Endothelial cell of umbilical vein (primary cell): ENCODE measurements at regions not wholly inside any gene's neighbourhood (a gene's known extent, or its start where the extent isn't known, plus 50 kb on each side); places are given as distances from the start of the nearest gene placed in this dataset.
A peak's percentile ranks its signal among the peaks of the same experiment; 100 is the strongest.

Experiments used
- BruUV-seq: library from RNA; stranded (reverse); fragments of 400-500 nt; replicated peaks from 2 replicates; lab custom pipeline; 2021; lab: Mats Ljungman, UMichigan
- CTCF ChIA-PET: fragments of 300-600, 350-600 bp; sonication (Branson Sonifier 250); formaldehyde crosslinking; loops from one replicate; lab custom pipeline; 2021; ENCODE audit warnings: antibody characterized with exemption, inconsistent platforms; lab: Charles Lee
- POLR2A ChIA-PET: fragments of 300-600, 350-600 bp; sonication (Branson Sonifier 250); formaldehyde crosslinking; loops from one replicate; lab custom pipeline; 2021; ENCODE audit warnings: antibody characterized with exemption, inconsistent platforms; lab: Charles Lee
- DNase-seq: peaks from one replicate; pipeline ENCODE4 v3.0.0-alpha.2; 2011; ENCODE audit warnings: low read depth, low spot score
- FAIRE-seq: peaks from 2 replicates; lab custom pipeline; 2011; peaks lifted over from hg19 to GRCh38; lab: Jason Lieb, UNC
- H2AFZ ChIP-seq: 2 replicates; pipeline ENCODE4 v1.6.0; 2012; ENCODE audit warnings: low read depth, low read length, control low read depth, inconsistent platforms
- H3K27ac ChIP-seq: 2 replicates; pipeline ENCODE4 v1.5.1; 2011; ENCODE audit warnings: low read depth, mild to moderate bottlenecking, control low read depth, low read length, moderate library complexity; ENCODE audit not compliant: insufficient read depth
- H3K27me3 ChIP-seq, 2 experiments: 2 replicates each; pipeline versions ENCODE4 v1.6.0 to v1.6.1; 2011; ENCODE audit warnings: low read length in 2 of 2, mixed read lengths in 1 of 2; ENCODE audit not compliant: control insufficient read depth in 2 of 2, insufficient read depth in 2 of 2
- H3K36me3 ChIP-seq, 2 experiments: 2 replicates in 1 of 2; 3 replicates in 1 of 2; pipeline ENCODE4 v1.5.1; 2011; ENCODE audit warnings: low read length in 2 of 2, mild to moderate bottlenecking in 1 of 2, moderate library complexity in 1 of 2; ENCODE audit not compliant: control insufficient read depth in 2 of 2, insufficient read depth in 2 of 2; ENCODE audit errors: extremely low read depth in 1 of 2
- H3K4me1 ChIP-seq: 3 replicates; pipeline ENCODE4 v1.5.1; 2011; ENCODE audit warnings: mild to moderate bottlenecking, low read length; ENCODE audit not compliant: control insufficient read depth, insufficient read depth; ENCODE audit errors: extremely low read depth
- H3K4me2 ChIP-seq: 2 replicates; pipeline ENCODE4 v1.6.1; 2011; ENCODE audit warnings: low read length, control low read depth, mixed read lengths; ENCODE audit not compliant: insufficient read depth
- H3K4me3 ChIP-seq, 3 experiments: fragments of 200-600 bp in 1 of 3; sonication (generic), shearing (Covaris generic) in 1 of 3; replicated peaks in 1 of 3; 2 replicates each; pipeline ENCODE4 v1.5.1; 2011 to 2016; ENCODE audit warnings: control low read depth in 3 of 3, low read length in 3 of 3, mild to moderate bottlenecking in 2 of 3, inconsistent platforms in 1 of 3, low read depth in 1 of 3, moderate library complexity in 1 of 3; ENCODE audit not compliant: insufficient read depth in 1 of 3
- H3K79me2 ChIP-seq: 2 replicates; pipeline ENCODE4 v1.6.0; 2012; ENCODE audit warnings: low read length, inconsistent platforms; ENCODE audit not compliant: control insufficient read depth, insufficient read depth
- H3K9ac ChIP-seq: replicated peaks from 2 replicates; pipeline ENCODE3; 2011; ENCODE audit warnings: low read length, control low read depth; ENCODE audit not compliant: insufficient read depth; ENCODE audit errors: extremely low read depth
- H3K9me1 ChIP-seq: replicated peaks from 3 replicates; pipeline ENCODE4 v1.6.0; 2011; ENCODE audit warnings: mild to moderate bottlenecking, low read length; ENCODE audit not compliant: control insufficient read depth, insufficient read depth; ENCODE audit errors: extremely low read depth
- H3K9me3 ChIP-seq: replicated peaks from 2 replicates; pipeline ENCODE4 v1.5.1; 2012; ENCODE audit warnings: low read length, inconsistent platforms; ENCODE audit not compliant: control insufficient read depth, insufficient read depth
- H4K20me1 ChIP-seq: replicated peaks from 2 replicates; pipeline ENCODE3; 2011; ENCODE audit warnings: mild to moderate bottlenecking, low read length; ENCODE audit not compliant: control insufficient read depth, insufficient read depth; ENCODE audit errors: extremely low read depth
- CTCF ChIP-seq, 2 donors: IDR thresholded peaks; 1 replicate in 1 of 2; 2 replicates in 1 of 2; pipeline ENCODE4 v1.5.1; 2011; ENCODE audit warnings: low read length in 2 of 2, mild to moderate bottlenecking in 2 of 2, moderate library complexity in 2 of 2, control low read depth in 1 of 2, inconsistent platforms in 1 of 2, low read depth in 1 of 2; ENCODE audit not compliant: insufficient read depth in 1 of 2; ENCODE audit errors: extremely low read depth in 1 of 2
- EZH2 ChIP-seq: IDR thresholded peaks from 2 replicates; pipeline ENCODE4 v1.6.1; 2012; ENCODE audit warnings: borderline replicate concordance, low read depth, mild to moderate bottlenecking, moderate library complexity, low read length, inconsistent platforms; ENCODE audit not compliant: severe bottlenecking
- FOS ChIP-seq: IDR thresholded peaks from 2 replicates; pipeline ENCODE4 v1.6.1; 2011; ENCODE audit warnings: mild to moderate bottlenecking, low read length, moderate library complexity, borderline replicate concordance; ENCODE audit not compliant: insufficient read depth
- JUN ChIP-seq: IDR thresholded peaks from 2 replicates; pipeline ENCODE4 v1.6.1; 2011; ENCODE audit warnings: borderline replicate concordance, low read depth; ENCODE audit not compliant: insufficient read length, insufficient read depth
- MYC ChIP-seq: IDR thresholded peaks from one replicate; pipeline ENCODE4 v1.6.1; 2011; ENCODE audit warnings: mild to moderate bottlenecking, low read depth, low read length
- POLR2AphosphoS5 ChIP-seq: IDR thresholded peaks from 2 replicates; pipeline ENCODE4 v1.6.1; 2012; ENCODE audit warnings: low read depth, mild to moderate bottlenecking, control low read depth, low read length, moderate library complexity; ENCODE audit not compliant: insufficient read depth
- dilution Hi-C: fragments of 300-500 bp; cut with MboI; formaldehyde crosslinking; loops from one replicate; pipeline ENCODE4 v1.15.0; 2019; ENCODE audit warnings: low sequenced_read_pairs; ENCODE audit not compliant: extremely low pct_ligation_motif_present
- intact Hi-C: fragments of 100-400 bp; cut with micrococcal nuclease; formaldehyde crosslinking; loops from one replicate; pipeline ENCODE4 v1.10.0; 2022

- Histone ChIP-seq H3K9me1 (no peaks in the 10 kb centered on the region), H3K36me3 (no peaks in the 10 kb centered on the region), H4K20me1 (no peaks in the 10 kb centered on the region), H3K27ac (no peak overlapping the region), H3K4me3 (no peak overlapping the region), H3K4me2 (no peak overlapping the region), H3K27me3 (no peaks in the 10 kb centered on the region), H3K79me2 (no peaks in the 10 kb centered on the region), H2AFZ (no peak overlapping the region), H3K4me1 (peaks cover 2% of the 10 kb centered on the region), H3K9ac (no peak overlapping the region), H3K9me3 (no peaks in the 10 kb centered on the region)
- DNase-seq, result no peak
- dilution Hi-C loops (no loop called here), intact Hi-C loops (no loop called here)
- TF ChIP-seq POLR2AphosphoS5 (no peak), MYC (no peak), CTCF (IDR thresholded peaks at IDR 0.05; ENCODE audit: extremely low read depth in 1 of 2, insufficient read depth in 1 of 2, low read depth in 1 of 2, low read length in 2 of 2) (no peak)
- POLR2A ChIA-PET, result no interaction called here
- no peak for FAIRE-seq
- CTCF ChIA-PET, result interaction anchor here (1.6 kb wide), 1 partner anchor 96 kb away, joined by 3 read pairs; no protein-coding TSS in a partner anchor
- BruUV-seq, result no TSS peak
Measured at GRCh38 chr5:53335115-53335514, 145.3 kb upstream of the FST start.

GRCh38 chr5:53337827-53338226 is 142.6 kb upstream of the FST start:
- no peaks in the 10 kb centered on the region for H3K27me3 ChIP-seq
- no peaks in the 10 kb centered on the region for H3K79me2 ChIP-seq
- BruUV-seq, result no TSS peak
- no peak overlapping the region for H3K4me3 ChIP-seq
- no peaks in the 10 kb centered on the region for H3K9me3 ChIP-seq
- no peak for FAIRE-seq
- ChIA-PET POLR2A (no interaction called here), CTCF (no interaction called here)
- peaks cover 2% of the 10 kb centered on the region for H3K4me1 ChIP-seq
- H4K20me1 ChIP-seq, result no peaks in the 10 kb centered on the region
- intact Hi-C loops (no loop called here), dilution Hi-C loops (no loop called here)
- H2AFZ ChIP-seq, result no peak overlapping the region
- H3K36me3 ChIP-seq, result no peaks in the 10 kb centered on the region
- no peak for DNase-seq
- H3K4me2 ChIP-seq, result no peak overlapping the region
- H3K27ac ChIP-seq, result no peak overlapping the region
- peak; percentile 14 for TF ChIP-seq JUN
- no peak for TF ChIP-seq EZH2
- no peak for TF ChIP-seq CTCF (IDR thresholded peaks at IDR 0.05; ENCODE audit: extremely low read depth in 1 of 2, insufficient read depth in 1 of 2, low read depth in 1 of 2, low read length in 2 of 2)
- TF ChIP-seq FOS, result peak; percentile 7
- no peak for TF ChIP-seq MYC
- no peak overlapping the region for H3K9ac ChIP-seq
- no peaks in the 10 kb centered on the region for H3K9me1 ChIP-seq
